ENCODE measurements at regions not wholly inside any gene's neighbourhood (a gene's known extent, or its start where the extent isn't known, plus 50 kb on each side); places are given as distances from the start of the nearest gene placed in this dataset.

DNA sequence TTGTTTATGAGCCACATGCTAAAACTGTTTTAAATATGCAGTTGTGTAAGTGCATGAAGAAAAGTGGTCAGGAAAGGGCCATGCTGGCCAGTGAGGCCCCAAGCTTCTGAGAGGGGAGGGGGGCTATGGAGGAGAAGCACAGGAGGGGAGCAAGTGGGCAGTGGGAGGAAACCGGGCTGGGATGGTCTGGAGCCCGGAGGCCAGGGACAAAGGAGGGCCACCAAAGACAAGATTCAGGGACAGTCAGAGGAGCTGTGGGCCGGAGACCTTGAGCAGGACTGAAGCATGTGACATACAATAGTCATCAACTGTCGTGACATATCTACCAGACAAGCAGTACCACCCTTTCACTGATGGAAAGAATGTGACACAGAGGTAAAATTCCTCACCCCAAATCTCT, 333.2 kb upstream of the IRX1 start:
- no peak overlapping the region for H3K23ac ChIP-seq (ENCODE audit: insufficient read length)
- no peaks in the 10 kb centered on the region for H3K23me2 ChIP-seq (ENCODE audit: low read depth, low read length)
- no peaks in the 10 kb centered on the region for H4K20me1 ChIP-seq (replicated peaks in 1 of 2; ENCODE audit: control insufficient read depth in 1 of 2, insufficient read depth in 2 of 2, low read length in 2 of 2)
- no peak overlapping the region for H2BK12ac ChIP-seq (ENCODE audit: low read depth, low read length)
- H2AK5ac ChIP-seq (ENCODE audit: low read depth, low read length), result no peak overlapping the region
- no peak overlapping the region for H3K4ac ChIP-seq (replicated peaks; ENCODE audit: insufficient read length, low read depth, low read length)
- no peak overlapping the region for H2BK5ac ChIP-seq (ENCODE audit: low read depth, low read length)
- no peak overlapping the region for H3K4me2 ChIP-seq (ENCODE audit: insufficient read depth in 1 of 2, low read depth in 2 of 2, low read length in 2 of 2)
- no peak overlapping the region for H3K18ac ChIP-seq (ENCODE audit: extremely low read depth, low read length)
- DNase-seq (ENCODE audit: low read depth in 1 of 2, low spot score in 2 of 2) (no peak), FAIRE-seq (no peak)
- H3K79me2 ChIP-seq (ENCODE audit: control insufficient read depth in 1 of 2, insufficient read depth in 2 of 2, low read length in 2 of 2), result no peaks in the 10 kb centered on the region
- POLR2A ChIA-PET (ENCODE audit: partially characterized antibody), result no interaction called here
- no peak overlapping the region for H3K56ac ChIP-seq (replicated peaks; ENCODE audit: insufficient read length, low read depth, low read length)
- no peaks in the 10 kb centered on the region for H3K4me1 ChIP-seq (replicated peaks in 1 of 4; ENCODE audit: control insufficient read depth in 3 of 4, insufficient read depth in 4 of 4, low read length in 3 of 4)
- H3K27me3 ChIP-seq (replicated peaks in 1 of 4; ENCODE audit: control insufficient read depth in 3 of 4, extremely low read depth in 1 of 4, insufficient read depth in 3 of 4, low read length in 3 of 4), result no peaks in the 10 kb centered on the region
- 94% methylated on average over 4 of the region's 4 CpGs; no CpG with 5 or more reads in 1 of the 2 experiments for WGBS, 2 experiments (ENCODE audit: extremely low coverage in 1 of 2, insufficient coverage in 1 of 2, insufficient read length in 1 of 2, insufficient replicate concordance in 2 of 2, low coverage in 1 of 2, low lambda C conversion rate in 2 of 2, missing lambda C conversion rate in 1 of 2)
- H3K36me3 ChIP-seq (ENCODE audit: control insufficient read depth in 2 of 4, insufficient read depth in 4 of 4, low read length in 3 of 4), result no peaks in the 10 kb centered on the region
- H2BK120ac ChIP-seq (replicated peaks; ENCODE audit: low read depth, low read length), result no peak overlapping the region
- H3K14ac ChIP-seq (ENCODE audit: insufficient read length), result no peak overlapping the region
- CTCF ChIA-PET (ENCODE audit: partially characterized antibody), result interaction anchor here (0.9 kb wide), 1 partner anchor 65 kb away, joined by 3 read pairs; no protein-coding TSS in a partner anchor
- no peak overlapping the region for H3K27ac ChIP-seq (ENCODE audit: low read depth, low read length)
- H4K5ac ChIP-seq (ENCODE audit: insufficient read length, low read depth, low read length), result no peak overlapping the region
- no peaks in the 10 kb centered on the region for H3K79me1 ChIP-seq (ENCODE audit: low read depth, low read length)
- no peak overlapping the region for H4K8ac ChIP-seq (ENCODE audit: extremely low read depth, insufficient read depth, low read length)
- H3K9me3 ChIP-seq (ENCODE audit: insufficient read depth in 2 of 2, low read depth in 1 of 2, low read length in 1 of 2), result no peaks in the 10 kb centered on the region; a peak in 1 of 4 replicates
- no peak overlapping the region for H2AFZ ChIP-seq (ENCODE audit: low read length)
- no peak overlapping the region for H3K9ac ChIP-seq (replicated peaks in 1 of 4; ENCODE audit: extremely low read depth in 1 of 4, low read depth in 3 of 4, low read length in 3 of 4)
- no peak overlapping the region for H2BK20ac ChIP-seq (ENCODE audit: low read length)
- no peak overlapping the region for H3K4me3 ChIP-seq (ENCODE audit: extremely low read depth in 1 of 4, insufficient read depth in 2 of 4, low read depth in 3 of 4, low read length in 4 of 4)
- H4K91ac ChIP-seq (replicated peaks; ENCODE audit: insufficient read length, low read length), result no peak overlapping the region
- no peak overlapping the region for H2BK15ac ChIP-seq (ENCODE audit: low read length)
- TF ChIP-seq TEAD4 (IDR thresholded peaks at IDR 0.05; ENCODE audit: low read depth, low read length) (no peak), SIX5 (IDR thresholded peaks at IDR 0.05; ENCODE audit: low read depth, low read length) (no peak), POLR2A (IDR thresholded peaks at IDR 0.05; ENCODE audit: control extremely low read depth in 1 of 2, low read depth in 2 of 2, low read length in 2 of 2) (no peak), MAFK (IDR thresholded peaks at IDR 0.05; ENCODE audit: low read depth, low read length) (no peak), SAP30 (IDR thresholded peaks at IDR 0.05; ENCODE audit: insufficient read depth, insufficient replicate concordance, low read length) (no peak)
